ENCODE measurements at regions not wholly inside any gene's neighbourhood (a gene's known extent, or its start where the extent isn't known, plus 50 kb on each side); places are given as distances from the start of the nearest gene placed in this dataset.
A peak's percentile ranks its signal among the peaks of the same experiment; 100 is the strongest.

- ChIA-PET POLR2A (no interaction called here), RAD21 (ENCODE audit: low non-redundant PET in 1 of 2, low total read pairs in 2 of 2, uncharacterized antibody in 2 of 2, unreplicated experiment in 2 of 2) (no interaction called here), CTCF (no interaction called here)
- Histone ChIP-seq H3K9me2 (ENCODE audit: insufficient read depth) (no peaks in the 10 kb centered on the region), H3K36me3 (ENCODE audit: control insufficient read depth in 1 of 2, insufficient read depth in 2 of 2, low read length in 2 of 2) (no peaks in the 10 kb centered on the region), H2AFZ (ENCODE audit: low read depth, low read length, poor library complexity, severe bottlenecking) (no peak overlapping the region), H3K27me3 (ENCODE audit: insufficient read depth, low read length) (no peaks in the 10 kb centered on the region), H3K4me2 (ENCODE audit: low read length) (peak overlapping the region; percentile 20; the same call in 1 of the 2 replicates), H3K9ac (ENCODE audit: low read length) (no peak overlapping the region), H3K27ac (ENCODE audit: low read depth, low read length) (no peak overlapping the region), H3K79me2 (ENCODE audit: insufficient read depth, low read length) (no peaks in the 10 kb centered on the region), H4K20me1 (ENCODE audit: insufficient read depth) (no peaks in the 10 kb centered on the region), H3K4me1 (ENCODE audit: control insufficient read depth in 1 of 2, insufficient read depth in 2 of 2, low read length in 2 of 2) (no peaks in the 10 kb centered on the region), H3K9me3 (ENCODE audit: control insufficient read depth in 1 of 2, insufficient read depth in 1 of 2, low read depth in 1 of 2, low read length in 2 of 2) (no peaks in the 10 kb centered on the region), H3K4me3 (replicated peaks in 1 of 2; ENCODE audit: low read depth in 1 of 2, low read length in 2 of 2) (no peak overlapping the region)
- BruUV-seq (replicated peaks): no TSS peak
- peak; percentile 94 for ATAC-seq
- peak; percentile 59 for DNase-seq (ENCODE audit: low read depth, low spot score)
- TF ChIP-seq, protein P1, sequence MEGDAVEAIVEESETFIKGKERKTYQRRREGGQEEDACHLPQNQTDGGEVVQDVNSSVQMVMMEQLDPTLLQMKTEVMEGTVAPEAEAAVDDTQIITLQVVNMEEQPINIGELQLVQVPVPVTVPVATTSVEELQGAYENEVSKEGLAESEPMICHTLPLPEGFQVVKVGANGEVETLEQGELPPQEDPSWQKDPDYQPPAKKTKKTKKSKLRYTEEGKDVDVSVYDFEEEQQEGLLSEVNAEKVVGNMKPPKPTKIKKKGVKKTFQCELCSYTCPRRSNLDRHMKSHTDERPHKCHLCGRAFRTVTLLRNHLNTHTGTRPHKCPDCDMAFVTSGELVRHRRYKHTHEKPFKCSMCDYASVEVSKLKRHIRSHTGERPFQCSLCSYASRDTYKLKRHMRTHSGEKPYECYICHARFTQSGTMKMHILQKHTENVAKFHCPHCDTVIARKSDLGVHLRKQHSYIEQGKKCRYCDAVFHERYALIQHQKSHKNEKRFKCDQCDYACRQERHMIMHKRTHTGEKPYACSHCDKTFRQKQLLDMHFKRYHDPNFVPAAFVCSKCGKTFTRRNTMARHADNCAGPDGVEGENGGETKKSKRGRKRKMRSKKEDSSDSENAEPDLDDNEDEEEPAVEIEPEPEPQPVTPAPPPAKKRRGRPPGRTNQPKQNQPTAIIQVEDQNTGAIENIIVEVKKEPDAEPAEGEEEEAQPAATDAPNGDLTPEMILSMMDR (IDR thresholded peaks at IDR 0.05 in 2 of 3, conservative IDR thresholded peaks at IDR 0.05 in 1 of 3; ENCODE audit: borderline replicate concordance in 1 of 3, insufficient read depth in 1 of 3, low read depth in 2 of 3, low read length in 2 of 3): peak; percentile 40 to 90 (median 72); a peak in 5 of 6 replicates
- TF ChIP-seq SRF (IDR thresholded peaks at IDR 0.05; ENCODE audit: low read depth): no peak
- TF ChIP-seq RAD21 (IDR thresholded peaks at IDR 0.05; ENCODE audit: low read depth): peak; percentile 73
- intact Hi-C loops (cut with micrococcal nuclease): loop anchor here (1.0 to 2.0 kb wide), 3 partner anchors 854 to 1502 kb away; no protein-coding TSS in a partner anchor
Measured at GRCh38 chr1:96966536-96967138, 245.1 kb downstream of the PTBP2 start.

DNA sequence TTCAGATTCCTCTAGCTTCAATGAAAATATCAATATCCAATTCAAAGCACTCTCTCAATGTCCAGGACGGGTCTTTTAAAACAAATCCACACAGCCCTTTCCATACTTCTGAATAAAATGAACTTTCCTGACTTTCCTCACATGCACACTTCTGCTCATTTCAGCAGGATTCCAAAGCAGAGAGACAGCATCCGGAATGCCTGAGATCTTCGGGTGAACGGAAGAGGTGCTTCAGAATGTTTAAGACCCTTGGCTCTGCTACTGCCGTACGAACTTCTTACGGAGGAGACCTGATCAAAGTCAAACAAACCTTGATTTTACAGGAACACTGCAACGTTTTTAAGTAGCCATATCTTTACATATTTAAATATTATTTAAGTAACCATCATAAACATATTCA, 245.7 kb downstream of the PTBP2 start:
- ChIA-PET POLR2A (no interaction called here), CTCF (no interaction called here), RAD21 (ENCODE audit: low non-redundant PET in 1 of 2, low total read pairs in 2 of 2, uncharacterized antibody in 2 of 2, unreplicated experiment in 2 of 2) (no interaction called here)
- H3K27ac ChIP-seq (ENCODE audit: low read depth, low read length): no peak overlapping the region
- no TSS peak for BruUV-seq (replicated peaks)
- no peaks in the 10 kb centered on the region for H3K79me2 ChIP-seq (ENCODE audit: insufficient read depth, low read length)
- H3K4me2 ChIP-seq (ENCODE audit: low read length): no peak overlapping the region; the same call in 1 of the 2 replicates
- no peak overlapping the region for H2AFZ ChIP-seq (ENCODE audit: low read depth, low read length, poor library complexity, severe bottlenecking)
- intact Hi-C loops (cut with micrococcal nuclease): loop anchor here (2.0 kb wide), 1 partner anchor 1083 kb away; no protein-coding TSS in a partner anchor
- H3K9me2 ChIP-seq (ENCODE audit: insufficient read depth): no peaks in the 10 kb centered on the region
- ATAC-seq: no peak
- H3K9me3 ChIP-seq (ENCODE audit: control insufficient read depth in 1 of 2, insufficient read depth in 1 of 2, low read depth in 1 of 2, low read length in 2 of 2): no peaks in the 10 kb centered on the region
- no peaks in the 10 kb centered on the region for H4K20me1 ChIP-seq (ENCODE audit: insufficient read depth)
- DNase-seq (ENCODE audit: low read depth, low spot score): no peak
- H3K4me3 ChIP-seq (replicated peaks in 1 of 2; ENCODE audit: low read depth in 1 of 2, low read length in 2 of 2): no peak overlapping the region
- no peaks in the 10 kb centered on the region for H3K36me3 ChIP-seq (ENCODE audit: control insufficient read depth in 1 of 2, insufficient read depth in 2 of 2, low read length in 2 of 2)
- H3K4me1 ChIP-seq (ENCODE audit: control insufficient read depth in 1 of 2, insufficient read depth in 2 of 2, low read length in 2 of 2): no peaks in the 10 kb centered on the region
- no peak for TF ChIP-seq ELF1 (IDR thresholded peaks at IDR 0.05; ENCODE audit: borderline replicate concordance, low read depth)
- TF ChIP-seq ZBTB33 (IDR thresholded peaks at IDR 0.05; ENCODE audit: extremely low read depth, insufficient replicate concordance, low read length): no peak
- no peak for TF ChIP-seq JUND (IDR thresholded peaks at IDR 0.05)
- no peak for TF ChIP-seq SRF (IDR thresholded peaks at IDR 0.05; ENCODE audit: low read depth)
- TF ChIP-seq CBX3 (IDR thresholded peaks at IDR 0.05; ENCODE audit: low read depth): no peak
- no peak for TF ChIP-seq POLR2AphosphoS5 (IDR thresholded peaks at IDR 0.05; ENCODE audit: low read depth, low read length)
- TF ChIP-seq EZH2 (IDR thresholded peaks at IDR 0.05): no peak
- no peak overlapping the region for H3K9ac ChIP-seq (ENCODE audit: low read length)
- no peaks in the 10 kb centered on the region for H3K27me3 ChIP-seq (ENCODE audit: insufficient read depth, low read length)

Measured in HCT116 (cell line).